Activated T-cell treated with anti-CD3 and anti-CD28 coated beads for 24 hours (primary cell): ENCODE measurements at regions not wholly inside any gene's neighbourhood (a gene's known extent, or its start where the extent isn't known, plus 50 kb on each side); places are given as distances from the start of the nearest gene placed in this dataset.

ENCODE experiments used
- DNase-seq: peaks from one replicate; pipeline ENCODE4 v3.0.0-alpha.2; 2020; ENCODE audit warnings: low read depth

- no peak for DNase-seq
Measured at GRCh38 chrY:15162211-15162610, 637.9 kb downstream of the NLGN4Y start.

DNA sequence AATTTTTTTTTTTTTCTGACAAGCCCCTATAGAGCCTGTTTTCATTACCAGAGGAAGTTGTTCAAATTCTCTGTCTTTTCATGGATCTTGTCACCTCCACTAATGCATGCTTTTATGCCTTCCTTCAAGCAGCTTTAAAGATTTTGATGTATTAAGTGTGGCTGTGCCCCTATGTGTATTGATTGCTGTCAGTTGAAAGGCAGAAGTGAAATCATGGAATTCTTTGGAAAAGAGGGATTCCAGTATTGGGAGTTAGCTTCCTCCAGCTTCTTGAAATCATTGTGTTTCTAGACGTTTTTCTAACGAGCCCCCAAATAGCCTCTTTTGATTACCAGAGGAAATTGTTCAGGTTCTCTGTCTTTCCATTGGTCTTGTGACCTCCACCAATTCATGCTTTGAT is 655.6 kb downstream of the NLGN4Y start:
- DNase-seq: no peak

DNA sequence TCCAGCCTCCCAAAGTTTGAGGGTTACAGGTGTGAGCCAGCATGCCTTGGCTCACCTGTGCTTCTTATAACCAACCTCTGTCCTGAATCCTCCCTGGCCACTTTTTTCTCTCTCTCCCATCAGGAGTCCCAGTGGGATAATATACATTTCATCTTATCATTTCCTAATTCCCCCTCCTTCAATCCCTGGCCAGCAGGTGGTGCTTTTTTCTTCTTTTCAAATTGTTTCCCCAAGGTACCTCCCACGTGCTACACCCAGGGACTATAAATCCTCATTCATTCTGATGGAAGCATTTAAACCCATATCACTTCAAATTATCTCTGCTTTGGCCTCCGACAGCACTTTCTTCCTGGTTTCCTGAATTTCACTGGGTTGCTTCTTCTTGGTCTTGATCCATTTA is 704.7 kb downstream of the NLGN4Y start:
- DNase-seq: no peak

DNA sequence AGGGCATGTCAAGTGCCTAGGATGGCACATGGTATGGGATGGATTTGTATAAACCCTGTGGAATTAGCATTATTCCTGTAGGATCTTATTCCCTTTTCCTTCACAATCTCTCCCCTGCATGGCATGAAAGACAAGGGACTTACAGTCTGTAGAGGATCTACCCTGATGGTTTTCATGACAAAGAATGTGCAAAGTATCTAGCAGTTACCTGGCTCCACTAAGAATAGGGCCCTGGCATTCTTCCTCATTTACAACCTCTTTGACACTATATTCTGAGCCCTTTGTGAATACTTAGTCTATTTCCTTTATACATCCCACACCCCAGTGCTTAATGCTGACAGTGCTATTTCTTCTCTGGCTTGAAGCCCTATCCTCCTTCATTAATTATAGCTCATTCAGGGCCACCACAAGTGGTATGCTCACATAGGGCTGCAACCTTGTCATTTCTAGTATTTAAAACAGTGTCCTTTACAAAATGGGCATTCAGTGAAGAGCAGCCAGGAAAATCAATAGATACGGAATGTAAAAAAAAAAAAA is 715.3 kb downstream of the NLGN4Y start:
- no peak for DNase-seq

DNA sequence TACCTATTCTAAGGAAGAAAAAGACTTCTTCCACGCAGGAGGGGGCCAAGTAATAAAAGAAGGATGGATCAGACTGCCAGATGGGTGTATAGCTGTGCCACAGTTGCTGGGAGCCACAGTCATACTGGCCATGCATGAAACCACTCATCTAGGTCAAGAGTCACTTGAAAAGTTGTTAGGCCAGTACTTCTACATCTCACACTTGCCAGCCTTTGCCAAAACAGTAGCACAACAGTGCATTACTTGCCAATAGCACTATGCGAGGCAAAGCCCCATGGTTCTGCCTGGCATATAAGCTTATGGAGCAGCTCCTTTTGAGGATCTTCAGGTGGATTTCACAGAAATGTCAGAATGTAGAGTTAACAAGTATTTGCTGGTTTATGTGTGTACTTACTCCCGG is 735.0 kb downstream of the NLGN4Y start:
- DNase-seq: no peak

DNA sequence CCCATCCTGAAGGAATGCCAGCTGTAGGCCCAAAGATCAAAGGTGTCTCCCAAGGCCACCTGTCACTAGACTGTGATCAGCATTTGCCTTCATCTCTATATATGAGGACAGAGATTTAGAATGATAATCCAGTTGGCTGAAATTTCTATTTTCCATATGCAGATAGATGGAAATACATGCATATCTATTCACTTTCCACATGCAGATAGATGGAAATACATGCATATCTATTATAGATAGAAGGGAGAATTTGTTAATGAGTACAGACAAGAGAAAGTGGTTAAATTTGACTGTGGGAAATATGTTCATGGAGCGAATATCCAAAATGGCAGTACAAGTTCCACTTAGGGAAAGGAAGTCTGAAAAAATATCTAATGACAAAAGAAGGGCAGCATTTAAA is 762.2 kb downstream of the NLGN4Y start:
- DNase-seq: no peak

DNA sequence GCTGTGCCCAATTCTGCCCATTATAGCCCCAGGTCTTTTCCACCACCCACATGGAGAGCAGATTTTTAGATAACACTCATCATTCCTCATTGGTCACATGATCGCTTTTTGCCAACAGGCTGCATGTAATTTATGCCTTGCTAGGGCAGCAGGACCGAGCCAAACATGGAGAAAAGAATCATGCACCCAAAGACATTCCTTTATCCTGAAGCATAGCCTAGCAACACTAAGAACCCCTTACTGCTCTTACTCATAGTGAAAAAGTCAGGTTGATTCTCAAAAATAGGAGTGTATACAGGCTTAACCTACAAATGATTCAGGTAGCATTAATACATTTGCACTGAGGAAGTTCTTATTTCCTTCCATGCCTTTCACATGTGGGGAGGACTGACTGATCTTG is 765.5 kb downstream of the NLGN4Y start:
- no peak for DNase-seq

- DNase-seq: no peak
Measured at GRCh38 chrY:15292881-15293280, 768.6 kb downstream of the NLGN4Y start.

DNA sequence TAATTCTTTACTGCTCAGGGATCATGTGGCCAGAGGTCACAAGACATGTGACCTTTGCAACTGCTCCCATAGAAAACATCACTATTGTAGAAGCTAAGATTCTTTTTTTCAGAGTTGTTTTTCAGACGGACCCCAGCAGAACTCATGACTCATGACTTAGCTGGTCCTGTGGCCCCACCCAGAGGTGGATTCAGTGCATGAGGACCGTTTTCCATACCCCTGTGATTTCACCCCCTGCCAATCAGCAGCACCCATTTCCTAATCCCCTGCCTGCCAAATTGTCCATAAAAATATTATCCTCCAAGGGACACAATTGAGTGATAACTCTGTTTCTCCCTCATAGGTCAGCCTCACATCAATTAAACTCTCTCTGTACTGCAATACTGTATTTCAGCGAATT is 777.5 kb downstream of the NLGN4Y start:
- DNase-seq: no peak

- no peak for DNase-seq
Measured at GRCh38 chrY:15312166-15312565, 787.8 kb downstream of the NLGN4Y start.

- no peak for DNase-seq
Measured at GRCh38 chrY:15324189-15324588, 799.9 kb downstream of the NLGN4Y start.

GRCh38 chrY:15325201-15325600 is 800.9 kb downstream of the NLGN4Y start:
- no peak for DNase-seq

- no peak for DNase-seq
Measured at GRCh38 chrY:15326673-15327072, 802.3 kb downstream of the NLGN4Y start.

- no peak for DNase-seq
Measured at GRCh38 chrY:15328848-15329247, 804.5 kb downstream of the NLGN4Y start.

DNA sequence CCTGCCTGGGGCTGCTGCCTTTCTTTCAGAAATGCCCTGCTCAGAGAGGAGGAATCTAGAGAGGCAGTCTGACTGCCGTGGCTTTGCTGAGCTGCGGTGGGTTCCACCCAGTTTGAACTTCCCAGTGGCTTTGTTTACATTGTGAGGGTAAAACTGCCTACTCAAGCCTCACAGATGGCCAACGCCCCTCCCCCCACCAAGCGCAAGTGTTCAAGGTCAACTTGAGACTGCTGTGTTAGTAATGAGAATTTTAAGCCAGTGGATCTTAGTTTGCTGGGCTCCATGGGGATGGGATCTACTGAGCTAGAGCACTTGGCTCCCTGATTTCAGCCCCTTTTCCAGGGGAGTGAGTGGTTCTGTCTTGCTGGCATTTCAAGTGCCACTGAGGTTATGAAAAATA is 819.2 kb downstream of the NLGN4Y start:
- no peak for DNase-seq

DNA sequence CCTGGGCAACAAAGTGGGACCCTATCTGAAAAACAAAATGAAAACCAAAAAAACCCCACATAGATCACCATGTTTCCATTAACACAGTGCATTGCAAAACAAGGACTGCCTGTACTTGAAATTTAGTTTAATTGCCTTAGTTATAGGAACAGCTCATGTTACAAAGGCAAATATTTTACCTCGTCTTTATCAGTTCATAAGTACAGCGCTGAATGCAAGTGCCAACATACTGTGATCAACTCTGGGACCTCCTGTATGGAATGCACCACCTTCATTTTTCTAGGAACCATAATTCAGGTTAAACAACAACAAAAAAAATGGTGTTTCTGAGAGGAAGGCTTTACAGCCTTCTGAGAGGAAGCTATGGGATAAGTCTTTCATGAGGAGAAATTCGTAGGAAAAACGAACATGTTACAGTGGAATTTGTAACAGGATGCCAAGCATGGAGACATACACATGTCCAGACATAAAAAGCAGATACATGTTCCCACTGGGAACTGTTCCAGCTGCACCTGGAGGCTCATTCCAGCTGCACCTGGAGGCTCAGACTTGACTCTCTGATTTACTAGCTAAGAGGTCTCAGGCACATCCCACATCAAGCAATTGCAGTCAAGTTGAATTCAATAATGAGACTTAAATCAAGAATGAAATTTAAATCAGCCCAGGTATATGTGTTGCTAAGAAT is 821.3 kb downstream of the NLGN4Y start:
- no peak for DNase-seq

GRCh38 chrY:15349351-15349750 is 825.0 kb downstream of the NLGN4Y start:
- DNase-seq: no peak

DNA sequence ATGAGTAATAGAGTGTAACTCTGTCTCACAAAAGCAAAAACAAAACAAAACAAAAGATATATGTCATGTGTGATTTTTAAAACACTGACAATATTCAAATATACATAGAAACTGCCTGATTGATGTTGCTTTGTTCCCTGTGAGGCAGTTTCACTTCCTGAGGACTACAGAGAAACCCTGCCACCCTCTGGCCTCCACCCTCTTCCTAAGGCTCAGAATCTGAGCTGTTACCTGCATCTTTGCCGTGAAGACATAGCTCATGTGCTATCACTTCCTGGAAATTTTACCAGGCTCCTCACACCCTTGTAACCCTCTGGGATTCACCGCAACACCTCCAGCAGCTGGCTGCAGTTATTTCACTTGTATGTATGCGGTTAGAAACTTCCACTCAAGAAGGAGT is 831.0 kb downstream of the NLGN4Y start:
- no peak for DNase-seq

DNA sequence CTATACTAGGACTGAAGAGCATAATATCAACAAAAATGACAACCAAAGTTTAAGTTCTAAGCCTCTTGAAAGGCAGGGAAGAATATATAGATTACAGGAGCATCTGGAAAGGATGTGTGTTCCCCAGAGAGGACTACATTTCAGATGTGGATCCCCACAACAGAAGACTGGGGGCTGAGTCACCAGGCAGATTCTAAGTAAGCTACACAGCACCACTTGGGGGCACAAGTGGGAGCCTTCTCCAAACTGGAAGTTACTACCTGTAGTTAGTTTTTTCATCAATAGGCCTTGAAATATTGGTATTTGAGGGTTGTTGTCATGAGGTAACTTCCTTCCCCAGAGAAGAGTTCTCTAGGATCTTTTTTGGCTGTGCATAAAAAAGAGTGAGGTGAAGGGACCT is 836.1 kb downstream of the NLGN4Y start:
- DNase-seq: no peak

DNA sequence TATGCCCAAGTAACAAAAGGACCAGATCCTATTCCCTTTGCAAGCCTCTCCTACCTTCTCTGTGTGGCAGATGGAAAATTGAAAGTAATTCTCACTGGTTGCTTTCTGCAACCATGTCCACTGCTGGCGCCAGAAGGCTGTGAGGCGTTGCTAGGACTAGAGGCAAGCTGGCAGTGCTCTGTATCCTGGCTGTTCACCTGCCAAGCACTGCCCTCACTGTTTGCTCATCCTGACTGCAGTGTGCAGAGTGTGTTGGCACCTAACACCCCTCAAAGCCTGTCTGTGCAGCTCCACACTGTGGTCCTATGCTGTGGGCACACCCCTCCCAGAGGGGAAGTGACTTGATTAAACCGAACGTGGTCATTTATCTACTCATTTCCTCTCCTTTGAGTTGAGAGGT is 840.7 kb downstream of the NLGN4Y start:
- DNase-seq: no peak

DNA sequence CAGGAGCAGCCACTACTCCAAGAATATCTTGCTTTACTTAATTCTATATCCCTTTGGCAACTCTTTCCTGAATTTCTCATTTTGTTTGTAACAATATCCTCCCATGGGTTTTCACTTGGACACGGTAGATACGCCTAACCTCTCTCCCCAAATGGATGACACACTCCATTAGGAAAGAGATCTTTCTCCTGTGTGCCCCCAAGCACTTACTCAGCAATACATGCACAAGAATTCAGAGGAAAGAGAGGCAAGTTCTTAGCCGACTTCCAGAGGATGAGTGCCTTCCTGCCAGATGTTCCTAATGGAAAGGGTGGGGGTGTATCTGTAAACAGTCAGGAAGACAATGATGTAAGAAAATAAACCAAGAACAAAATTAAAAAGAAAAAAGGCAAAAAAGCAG is 844.5 kb downstream of the NLGN4Y start:
- DNase-seq: no peak

- DNase-seq: no peak
Measured at GRCh38 chrY:15385178-15385577, 860.8 kb downstream of the NLGN4Y start.

DNA sequence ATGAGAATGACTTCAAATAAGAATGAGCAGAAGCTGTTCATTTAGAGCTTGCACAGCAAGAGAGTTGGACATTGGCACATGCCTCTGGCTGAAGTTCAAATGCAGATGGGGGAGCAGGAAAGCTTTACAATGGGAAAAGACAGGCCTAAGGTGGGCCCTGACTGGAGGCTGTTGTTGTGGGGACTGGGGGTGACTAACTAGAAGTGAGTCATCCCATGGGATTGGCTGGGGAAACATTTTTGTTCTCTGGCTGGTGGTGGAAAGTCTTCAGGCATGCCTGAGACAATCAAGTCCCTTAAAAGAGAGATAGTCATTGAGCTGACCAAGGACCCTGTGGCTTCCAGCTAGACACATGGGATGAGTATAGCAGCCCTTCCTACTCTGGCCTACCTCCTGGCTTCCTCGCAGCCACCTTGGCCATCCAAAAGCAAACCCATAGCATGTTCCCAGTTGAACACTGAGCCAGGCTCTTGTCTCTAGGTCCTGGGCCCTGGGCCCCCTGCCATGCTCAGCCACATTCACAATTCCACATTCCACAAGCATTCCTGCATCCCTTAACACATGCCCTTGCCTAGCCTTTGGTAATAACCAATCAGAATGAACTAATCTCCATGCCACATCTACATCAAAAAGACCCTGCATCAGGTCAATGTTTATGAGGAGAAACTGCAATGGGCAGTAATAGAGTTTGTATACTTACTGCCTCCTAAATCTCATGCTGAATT is 873.4 kb downstream of the NLGN4Y start:
- DNase-seq: no peak

DNA sequence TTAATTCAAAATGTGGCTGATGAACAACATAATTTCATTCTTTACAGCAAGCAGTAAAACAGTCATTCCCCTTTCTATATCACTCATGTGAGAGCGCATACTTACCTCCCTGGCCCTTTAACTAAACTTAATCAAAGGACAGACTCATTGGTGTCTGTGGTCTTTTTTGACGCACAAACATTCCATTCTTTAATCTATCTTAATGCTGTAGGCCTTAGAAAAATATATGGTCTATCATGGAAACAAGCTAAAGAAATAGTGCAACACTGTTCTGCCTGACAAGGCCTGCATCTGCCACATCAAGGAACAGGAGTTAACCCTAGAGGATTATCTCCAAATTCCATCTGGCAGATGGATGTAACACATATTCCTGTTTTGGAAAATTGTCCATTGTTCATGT is 878.1 kb downstream of the NLGN4Y start:
- no peak for DNase-seq
